HUDEP-2 (cell line): ENCODE measurements at regions not wholly inside any gene's neighbourhood (a gene's known extent, or its start where the extent isn't known, plus 50 kb on each side); places are given as distances from the start of the nearest gene placed in this dataset.

ENCODE experiments used
- DNase-seq, 76 experiments: peaks; one replicate each; lab custom pipeline; 2025; ENCODE audit not compliant: unreplicated experiment in 76 of 76; lab: John Stamatoyannopoulos, UW

GRCh38 chr13:53342623-53343360 lies 314.2 kb downstream of the OLFM4 start:
- DNase-seq = no peak

DNA sequence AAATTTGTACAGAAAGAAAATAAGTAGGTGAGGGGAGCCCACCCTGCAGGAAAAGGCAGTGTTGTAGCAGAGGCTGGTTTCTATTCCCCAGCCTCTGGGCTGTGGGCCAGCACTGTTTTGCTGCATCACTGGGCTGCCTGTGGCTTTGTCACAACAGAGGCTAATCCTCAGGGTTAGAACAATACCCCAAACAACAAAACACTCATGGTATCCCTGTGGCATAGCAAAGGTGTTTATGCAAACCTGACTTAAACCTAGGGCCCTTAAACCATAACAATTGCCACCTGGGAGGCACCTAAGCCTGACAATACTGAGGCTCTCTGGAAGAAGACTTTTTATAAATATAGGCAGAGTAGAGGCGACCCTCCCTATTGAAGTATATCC lies 314.7 kb downstream of the OLFM4 start:
- DNase-seq = no peak

DNA sequence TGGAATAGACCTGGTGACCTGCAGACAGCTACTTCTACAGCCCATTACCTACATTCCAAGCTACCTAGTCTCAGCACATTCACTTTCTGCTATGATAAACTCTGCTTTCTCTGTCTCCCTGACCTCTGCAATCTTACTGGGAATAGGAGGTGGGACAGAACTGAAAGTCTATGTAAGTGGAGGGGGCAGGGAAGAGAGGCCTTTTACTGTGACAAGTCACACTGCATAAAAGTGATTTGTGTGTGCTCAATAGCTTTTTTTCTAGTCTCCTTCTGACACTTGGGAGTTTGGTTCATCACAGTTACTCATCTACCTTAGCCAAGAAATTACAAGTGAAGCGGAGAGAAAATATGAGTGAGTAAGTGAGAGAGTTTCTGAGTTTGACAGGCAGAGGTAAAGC lies 322.4 kb downstream of the OLFM4 start:
- no peak for DNase-seq

DNA sequence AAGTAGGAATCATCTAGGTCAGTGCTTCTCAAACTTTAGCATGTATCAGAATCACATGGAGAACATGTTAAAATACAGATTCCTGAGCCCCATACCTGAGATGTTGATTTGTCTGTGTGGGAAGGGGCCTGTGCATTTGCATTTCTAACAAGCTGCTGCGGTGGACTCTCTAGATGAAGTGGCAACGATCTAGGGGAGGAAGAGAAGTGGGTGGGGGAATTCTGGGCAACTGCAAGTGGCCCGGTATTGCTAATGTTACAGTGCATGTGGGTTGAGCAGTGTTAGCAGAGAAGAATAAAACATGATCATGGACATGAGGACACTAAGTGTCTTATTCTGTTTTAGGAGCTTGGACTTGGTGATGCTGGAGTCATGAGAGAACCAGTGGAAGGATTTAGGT lies 329.0 kb downstream of the OLFM4 start:
- DNase-seq = no peak

- DNase-seq = no peak
Measured at GRCh38 chr13:53368948-53369347, 340.3 kb downstream of the OLFM4 start.

GRCh38 chr13:53379485-53379884 lies 350.9 kb downstream of the OLFM4 start:
- DNase-seq = no peak

- DNase-seq = no peak
Measured at GRCh38 chr13:53382008-53382407, 353.4 kb downstream of the OLFM4 start.

- DNase-seq = no peak
Measured at GRCh38 chr13:53398051-53398450, 369.4 kb downstream of the OLFM4 start.

DNA sequence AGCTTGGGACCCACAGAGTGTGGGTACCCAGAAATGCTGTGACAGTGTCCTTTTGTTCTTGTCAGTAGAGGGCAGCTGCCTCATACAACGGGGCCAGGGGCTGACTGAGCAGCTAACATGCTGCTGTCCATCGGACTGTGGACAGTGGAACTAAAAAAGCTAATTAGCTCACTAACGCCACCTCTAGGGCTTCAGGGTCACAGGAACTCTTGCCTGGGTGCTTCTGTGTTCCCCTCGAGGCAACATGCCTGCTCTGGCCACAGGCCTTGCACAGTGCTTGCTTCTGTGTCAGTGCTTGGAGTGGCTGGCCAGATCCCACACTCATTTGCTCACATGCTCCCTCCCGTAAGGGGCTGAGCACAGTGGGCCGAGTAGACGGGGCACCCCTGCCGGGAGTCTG lies 377.0 kb downstream of the OLFM4 start:
- peak in 1 of 76 experiments; percentile 0 for DNase-seq

GRCh38 chr13:53408306-53408705 lies 379.7 kb downstream of the OLFM4 start:
- DNase-seq = no peak

DNA sequence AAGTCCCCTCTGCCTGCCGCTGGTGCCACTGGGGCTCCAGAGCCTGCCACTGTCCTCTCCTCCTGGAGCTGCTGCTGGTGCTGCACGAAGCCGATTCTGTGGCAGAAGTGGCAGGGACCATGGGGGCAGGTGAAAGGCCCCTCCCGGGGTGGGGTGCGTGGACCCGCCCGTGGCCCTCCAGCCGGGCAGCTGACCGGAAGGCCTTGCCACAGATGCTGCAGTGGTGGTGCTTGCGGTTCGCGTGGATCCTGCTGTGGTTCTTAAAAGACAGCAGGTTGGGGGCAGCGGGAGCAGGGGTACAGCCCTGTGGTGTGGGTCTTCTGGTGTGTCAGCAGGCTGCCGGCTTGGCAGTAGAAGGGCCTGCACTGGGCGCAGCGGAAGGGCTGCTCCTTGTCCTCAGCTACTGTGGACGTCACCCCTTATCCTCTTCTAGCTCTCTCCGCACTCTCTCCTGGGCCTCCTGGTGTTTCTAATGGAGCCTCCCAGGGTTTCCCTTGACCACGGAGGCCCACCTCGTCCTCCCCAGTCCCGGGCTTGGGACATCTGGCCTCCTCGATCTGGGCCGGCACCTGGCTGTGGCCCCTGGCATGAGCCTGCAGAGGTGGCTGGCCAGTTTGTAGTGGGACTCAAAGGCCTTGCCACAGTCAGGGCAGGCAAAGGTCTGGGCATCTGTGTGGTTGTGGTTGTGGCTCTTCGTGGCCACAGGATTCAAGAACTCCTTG lies 380.4 kb downstream of the OLFM4 start:
- DNase-seq = no peak

- no peak for DNase-seq
Measured at GRCh38 chr13:53411463-53411862, 382.9 kb downstream of the OLFM4 start.

DNA sequence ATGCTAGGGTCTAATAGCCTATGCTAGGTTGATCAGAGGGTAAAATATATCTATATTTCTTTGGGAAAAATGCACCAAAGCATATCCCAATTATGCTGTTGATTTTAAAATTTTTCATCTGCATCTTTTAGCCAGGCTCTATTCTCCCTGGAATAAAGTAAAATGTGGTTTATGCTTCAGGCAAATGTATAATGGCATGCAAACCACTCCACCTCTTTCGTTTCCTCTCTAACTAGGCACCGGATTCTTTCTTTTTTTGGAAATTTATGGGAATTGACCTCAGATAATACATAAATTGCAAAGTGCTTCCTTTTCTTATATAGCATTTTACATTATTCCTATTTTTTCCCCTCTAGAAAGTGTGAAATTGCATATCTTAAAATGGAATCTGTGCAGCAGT lies 386.5 kb downstream of the OLFM4 start:
- no peak for DNase-seq

- no peak for DNase-seq
Measured at GRCh38 chr13:53417601-53418000, 389.0 kb downstream of the OLFM4 start.

DNA sequence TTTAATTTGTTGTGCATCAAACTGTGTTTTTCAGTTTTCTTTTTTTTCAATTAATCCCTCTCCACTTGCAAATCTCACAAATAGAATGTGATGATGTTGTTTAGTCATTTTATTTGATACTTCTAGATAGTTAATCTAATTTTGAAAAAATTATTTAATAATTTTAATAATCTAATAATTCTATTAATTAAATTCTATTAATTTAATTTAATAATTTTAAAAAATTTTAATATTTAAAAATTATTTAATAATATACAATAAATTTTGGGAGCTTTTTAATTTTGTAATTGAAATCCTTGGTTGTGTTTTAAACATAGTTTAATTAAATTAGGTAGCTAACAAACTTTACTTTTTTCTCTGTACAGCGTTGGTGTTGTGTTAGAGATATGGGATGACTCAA lies 393.8 kb downstream of the OLFM4 start:
- no peak for DNase-seq

GRCh38 chr13:53436396-53436795 lies 407.8 kb downstream of the OLFM4 start:
- no peak for DNase-seq

DNA sequence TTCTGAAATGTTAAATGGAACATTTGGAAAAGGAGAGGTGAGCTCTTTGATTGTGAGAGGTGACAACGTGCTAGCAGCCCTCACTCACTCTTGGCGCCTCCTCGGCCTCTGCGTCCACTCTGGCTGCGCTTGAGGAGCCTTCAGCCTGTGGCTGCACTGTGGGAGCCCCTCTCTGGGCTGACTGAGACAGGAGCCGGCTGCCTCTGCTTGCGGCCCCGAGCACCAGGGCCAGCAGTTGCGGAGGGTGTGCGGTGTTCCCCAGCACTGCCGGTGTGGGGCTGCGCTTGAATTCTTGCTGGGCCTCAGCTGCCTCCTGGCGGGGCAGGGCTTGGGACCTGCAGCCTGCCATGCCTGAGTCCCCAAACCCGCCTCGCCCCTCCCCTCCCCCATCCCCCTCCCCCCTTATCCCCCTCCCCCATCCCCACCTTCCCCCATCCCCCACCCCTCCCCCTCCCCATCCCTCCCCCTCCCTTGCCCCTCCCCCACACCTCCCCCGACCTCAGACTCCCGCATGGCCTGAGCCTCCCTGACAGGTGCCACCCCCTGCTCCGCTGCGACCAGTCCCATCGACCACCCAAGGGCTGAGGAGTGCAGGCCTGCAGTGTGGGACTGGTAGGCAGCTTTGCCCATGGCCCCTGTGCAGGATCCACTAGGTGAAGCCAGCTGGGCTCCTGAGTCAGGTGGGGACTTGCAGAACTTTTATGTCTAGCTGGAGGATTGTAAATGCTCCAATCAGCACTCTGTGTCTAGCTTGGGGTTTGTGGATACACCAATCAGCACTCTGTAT lies 411.0 kb downstream of the OLFM4 start:
- DNase-seq = no peak

- no peak for DNase-seq
Measured at GRCh38 chr13:53442979-53443378, 414.4 kb downstream of the OLFM4 start.

- no peak for DNase-seq
Measured at GRCh38 chr13:53445686-53446085, 417.1 kb downstream of the OLFM4 start.

- no peak for DNase-seq
Measured at GRCh38 chr13:53447456-53447855, 418.8 kb downstream of the OLFM4 start.

- no peak for DNase-seq
Measured at GRCh38 chr13:53447863-53448262, 419.2 kb downstream of the OLFM4 start.
